ENCODE measurements at regions not wholly inside any gene's neighbourhood (a gene's known extent, or its start where the extent isn't known, plus 50 kb on each side); places are given as distances from the start of the nearest gene placed in this dataset.

GRCh38 chr7:27364344-27364758 is 121.7 kb downstream of the EVX1 start:
- TF ChIP-seq, protein P1, sequence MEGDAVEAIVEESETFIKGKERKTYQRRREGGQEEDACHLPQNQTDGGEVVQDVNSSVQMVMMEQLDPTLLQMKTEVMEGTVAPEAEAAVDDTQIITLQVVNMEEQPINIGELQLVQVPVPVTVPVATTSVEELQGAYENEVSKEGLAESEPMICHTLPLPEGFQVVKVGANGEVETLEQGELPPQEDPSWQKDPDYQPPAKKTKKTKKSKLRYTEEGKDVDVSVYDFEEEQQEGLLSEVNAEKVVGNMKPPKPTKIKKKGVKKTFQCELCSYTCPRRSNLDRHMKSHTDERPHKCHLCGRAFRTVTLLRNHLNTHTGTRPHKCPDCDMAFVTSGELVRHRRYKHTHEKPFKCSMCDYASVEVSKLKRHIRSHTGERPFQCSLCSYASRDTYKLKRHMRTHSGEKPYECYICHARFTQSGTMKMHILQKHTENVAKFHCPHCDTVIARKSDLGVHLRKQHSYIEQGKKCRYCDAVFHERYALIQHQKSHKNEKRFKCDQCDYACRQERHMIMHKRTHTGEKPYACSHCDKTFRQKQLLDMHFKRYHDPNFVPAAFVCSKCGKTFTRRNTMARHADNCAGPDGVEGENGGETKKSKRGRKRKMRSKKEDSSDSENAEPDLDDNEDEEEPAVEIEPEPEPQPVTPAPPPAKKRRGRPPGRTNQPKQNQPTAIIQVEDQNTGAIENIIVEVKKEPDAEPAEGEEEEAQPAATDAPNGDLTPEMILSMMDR (IDR thresholded peaks at IDR 0.05) = no peak
- TF ChIP-seq POLR2A (IDR thresholded peaks at IDR 0.05) = peak; percentile 30

Measured in right lobe of liver (tissue), 4 donors.